ENCODE measurements at regions not wholly inside any gene's neighbourhood (a gene's known extent, or its start where the extent isn't known, plus 50 kb on each side); places are given as distances from the start of the nearest gene placed in this dataset.

DNA sequence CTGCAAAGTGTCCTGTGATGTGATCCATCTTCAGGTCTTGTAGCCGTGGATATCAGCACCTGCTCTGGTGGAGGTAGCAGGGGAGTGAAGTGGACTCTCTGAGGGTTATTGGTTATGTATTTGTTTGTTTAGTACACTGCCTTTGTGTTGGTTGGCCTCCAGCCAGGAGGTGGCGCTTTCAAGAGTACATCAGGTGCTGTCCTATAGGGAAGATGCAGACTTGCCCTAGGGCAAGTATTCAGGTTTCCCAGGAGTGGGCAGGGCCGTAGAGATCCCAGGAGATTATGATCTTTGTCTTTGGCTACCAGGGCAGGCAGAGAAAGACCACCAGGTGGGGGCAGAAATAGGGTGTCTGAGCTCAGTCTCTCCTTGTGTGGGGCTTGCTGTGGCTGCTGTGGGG, 411.8 kb downstream of the SOX11 start:
- FAIRE-seq (no peak), DNase-seq (ENCODE audit: low spot score) (no peak), ATAC-seq (no peak; the same call in 2 of the 3 replicates)
- H4K20me1 ChIP-seq (ENCODE audit: insufficient read depth, low read length): no peaks in the 10 kb centered on the region
- POLR2A ChIA-PET: no interaction called here
- 0% methylated on average over 2 of the region's 3 CpGs for WGBS (ENCODE audit: low lambda C conversion rate)
- intact Hi-C loops (cut with micrococcal nuclease; ENCODE audit: unreplicated experiment): loop anchor here (10.0 kb wide), 1 partner anchor 1389 kb away; no protein-coding TSS in a partner anchor
- in situ Hi-C loops (cut with HindIII; ENCODE audit: extremely low pct_ligation_motif_present, low pct_unique_long_range_greater_than_20kb): no loop called here
- H3K9ac ChIP-seq (ENCODE audit: insufficient read depth, low read depth, low read length): no peak overlapping the region
- no peaks in the 10 kb centered on the region for H3K4me1 ChIP-seq (ENCODE audit: insufficient read depth, low read length)
- no TSS peak for BruUV-seq (replicated peaks)
- no peaks in the 10 kb centered on the region for H3K27me3 ChIP-seq (ENCODE audit: control insufficient read depth in 1 of 2, insufficient read depth in 2 of 2, low read length in 2 of 2)
- H3K36me3 ChIP-seq (replicated peaks in 1 of 2; ENCODE audit: control insufficient read depth in 1 of 2, insufficient read depth in 2 of 2, low read length in 2 of 2): no peaks in the 10 kb centered on the region
- TF ChIP-seq ZNF33B (CRISPR knock-in tag; IDR thresholded peaks at IDR 0.05) (no peak), SNRNP70 (IDR thresholded peaks at IDR 0.05; ENCODE audit: low read depth, low read length) (no peak), NCOR1 (IDR thresholded peaks at IDR 0.05; ENCODE audit: borderline replicate concordance, low read length) (no peak), KAT7 (CRISPR knock-in tag; IDR thresholded peaks at IDR 0.05; ENCODE audit: borderline replicate concordance) (no peak), ZNF234 (CRISPR knock-in tag; conservative IDR thresholded peaks at IDR 0.05) (no peak), STAG1 (CRISPR knock-in tag; IDR thresholded peaks at IDR 0.05) (no peak), JARID2 (CRISPR knock-in tag; IDR thresholded peaks at IDR 0.05; ENCODE audit: insufficient replicate concordance) (no peak), RCOR2 (CRISPR knock-in tag; IDR thresholded peaks at IDR 0.05) (no peak), ZNF781 (CRISPR knock-in tag; IDR thresholded peaks at IDR 0.05; ENCODE audit: borderline replicate concordance, not compliant biosample characterization) (no peak), ATM (IDR thresholded peaks at IDR 0.05; ENCODE audit: borderline replicate concordance) (no peak), ZNF678 (CRISPR knock-in tag; IDR thresholded peaks at IDR 0.05) (no peak), FOXA1 (IDR thresholded peaks at IDR 0.05) (no peak), FOXA1 (CRISPR knock-in tag; IDR thresholded peaks at IDR 0.05) (no peak), RBAK (CRISPR knock-in tag; IDR thresholded peaks at IDR 0.05) (no peak), XRCC5 (optimal IDR thresholded peaks at IDR 0.05; ENCODE audit: low read length) (no peak), CBX5 (CRISPR knock-in tag; IDR thresholded peaks at IDR 0.05; ENCODE audit: borderline replicate concordance) (no peak)
- TF ChIP-seq, protein P1, sequence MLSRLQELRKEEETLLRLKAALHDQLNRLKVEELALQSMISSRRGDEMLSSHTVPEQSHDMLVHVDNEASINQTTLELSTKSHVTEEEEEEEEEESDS (CRISPR knock-in tag; IDR thresholded peaks at IDR 0.05; ENCODE audit: borderline replicate concordance): no peak
- TF ChIP-seq, protein P2, sequence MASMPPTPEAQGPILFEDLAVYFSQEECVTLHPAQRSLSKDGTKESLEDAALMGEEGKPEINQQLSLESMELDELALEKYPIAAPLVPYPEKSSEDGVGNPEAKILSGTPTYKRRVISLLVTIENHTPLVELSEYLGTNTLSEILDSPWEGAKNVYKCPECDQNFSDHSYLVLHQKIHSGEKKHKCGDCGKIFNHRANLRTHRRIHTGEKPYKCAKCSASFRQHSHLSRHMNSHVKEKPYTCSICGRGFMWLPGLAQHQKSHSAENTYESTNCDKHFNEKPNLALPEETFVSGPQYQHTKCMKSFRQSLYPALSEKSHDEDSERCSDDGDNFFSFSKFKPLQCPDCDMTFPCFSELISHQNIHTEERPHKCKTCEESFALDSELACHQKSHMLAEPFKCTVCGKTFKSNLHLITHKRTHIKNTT (CRISPR knock-in tag; IDR thresholded peaks at IDR 0.05): no peak
- CTCF ChIA-PET (ENCODE audit: low intra/inter-chr PET ratio, low total read pairs): no interaction called here
- H2AFZ ChIP-seq (ENCODE audit: low read length): no peak overlapping the region
- peaks cover 90% of the 10 kb centered on the region for H3K9me3 ChIP-seq (ENCODE audit: low read length)
- no peaks in the 10 kb centered on the region for H3K79me2 ChIP-seq (ENCODE audit: insufficient read depth, low read length)
- H3K27ac ChIP-seq (ENCODE audit: extremely low read length, insufficient read depth, low read length): no peak overlapping the region
- H3K4me3 ChIP-seq (replicated peaks in 1 of 3; ENCODE audit: insufficient read depth in 1 of 3, low read depth in 2 of 3, low read length in 3 of 3): no peak overlapping the region
- H3K4me2 ChIP-seq (ENCODE audit: low read depth, low read length): no peak overlapping the region

Data from HepG2 (cell line).